ENCODE measurements at regions not wholly inside any gene's neighbourhood (a gene's known extent, or its start where the extent isn't known, plus 50 kb on each side); places are given as distances from the start of the nearest gene placed in this dataset.

DNA sequence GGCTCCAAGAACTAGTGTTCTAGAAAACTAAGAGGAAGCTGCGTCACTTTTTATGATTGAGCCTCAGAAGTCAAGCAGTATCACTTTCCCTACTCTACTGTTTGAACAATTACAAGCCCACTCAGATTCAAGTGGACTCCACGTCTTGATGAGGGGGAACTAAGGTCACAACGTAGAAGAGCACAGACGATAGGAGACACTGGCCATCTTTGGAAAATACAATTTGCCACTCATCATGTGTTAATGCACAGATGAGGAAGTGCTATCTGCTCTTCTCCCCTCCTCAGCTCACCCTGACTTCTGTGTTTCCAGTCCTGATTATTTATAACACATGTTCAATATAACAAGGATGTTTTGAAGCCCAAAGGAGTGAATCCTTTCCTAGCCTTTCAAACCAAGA is 76.1 kb upstream of the CYP1B1 start:
- TF ChIP-seq POLR2AphosphoS5 (IDR thresholded peaks at IDR 0.05; ENCODE audit: borderline replicate concordance, low read depth, low read length) (no peak), EZH2 (IDR thresholded peaks at IDR 0.05) (no peak)

All from SK-N-MC (cell line).